A673 (cell line): ENCODE measurements at regions not wholly inside any gene's neighbourhood (a gene's known extent, or its start where the extent isn't known, plus 50 kb on each side); places are given as distances from the start of the nearest gene placed in this dataset.

Experiments used
- BruUV-seq: library from RNA; stranded (reverse); fragments of 400-500 nt; replicated peaks from 2 replicates; lab custom pipeline; 2021; lab: Mats Ljungman, UMichigan
- CTCF ChIA-PET: fragments of 300-600 bp; sonication (Branson Sonifier 250); formaldehyde crosslinking; loops from one replicate; lab custom pipeline; 2022; ENCODE audit warnings: antibody characterized with exemption; lab: Charles Lee
- POLR2A ChIA-PET: fragments of 300-600 bp; sonication (Branson Sonifier 250); formaldehyde crosslinking; loops from one replicate; lab custom pipeline; 2022; ENCODE audit warnings: antibody characterized with exemption; ENCODE audit not compliant: low non-redundant PET; lab: Charles Lee
- DNase-seq: peaks from one replicate; pipeline ENCODE4 v3.0.0-alpha.2; 2015; ENCODE audit warnings: low spot score
- H3K27ac ChIP-seq: fragments of 200-600 bp; sonication (generic); 2 replicates; pipeline ENCODE4 v1.5.1; 2016; ENCODE audit warnings: mixed run types, low read depth, mild to moderate bottlenecking, mixed read lengths, antibody characterized with exemption, low read length; ENCODE audit not compliant: poor library complexity, severe bottlenecking
- H3K27me3 ChIP-seq: fragments of 200-600 bp; sonication (generic); replicated peaks from 2 replicates; pipeline ENCODE4 v1.6.1; 2017; ENCODE audit warnings: mixed run types, low read depth, mild to moderate bottlenecking, mixed read lengths, antibody characterized with exemption, low read length; ENCODE audit not compliant: insufficient read depth, poor library complexity
- H3K36me3 ChIP-seq: fragments of 200-600 bp; sonication (generic); 2 replicates; pipeline ENCODE4 v1.6.1; 2016; ENCODE audit warnings: mixed run types, mild to moderate bottlenecking, mixed read lengths, antibody characterized with exemption, low read length; ENCODE audit not compliant: insufficient read depth, poor library complexity, severe bottlenecking
- H3K4me1 ChIP-seq: fragments of 200-600 bp; sonication (generic); 2 replicates; pipeline ENCODE4 v1.6.1; 2017; ENCODE audit warnings: mixed run types, mild to moderate bottlenecking, mixed read lengths, antibody characterized with exemption, low read length; ENCODE audit not compliant: insufficient read depth, poor library complexity, severe bottlenecking
- H3K4me3 ChIP-seq: fragments of 200-600 bp; sonication (generic); 2 replicates; pipeline ENCODE4 v1.5.1; 2016; ENCODE audit warnings: low read depth, mixed run types, mild to moderate bottlenecking, mixed read lengths, low read length; ENCODE audit not compliant: poor library complexity, severe bottlenecking
- H3K9me3 ChIP-seq: fragments of 200-600 bp; sonication (generic); 2 replicates; pipeline ENCODE4 v1.6.1; 2016; ENCODE audit warnings: mixed run types, low read depth, mild to moderate bottlenecking, mixed read lengths, antibody characterized with exemption, low read length; ENCODE audit not compliant: poor library complexity, severe bottlenecking
- CTCF ChIP-seq: fragments of 300-800, 200-600 bp; sonication (generic); conservative IDR thresholded peaks from 2 replicates; pipeline ENCODE4 v1.5.1; 2017; ENCODE audit warnings: low read depth, mild to moderate bottlenecking, antibody characterized with exemption, low read length, moderate library complexity, mixed read lengths
- EZH2 ChIP-seq: fragments of 200-600 bp; sonication (generic); IDR thresholded peaks from 2 replicates; pipeline ENCODE4 v1.6.1; 2017; ENCODE audit warnings: borderline replicate concordance, low read depth, mild to moderate bottlenecking, mixed read lengths, antibody characterized with exemption, low read length; ENCODE audit not compliant: poor library complexity, severe bottlenecking
- intact Hi-C: fragments of 100-400 bp; cut with micrococcal nuclease; formaldehyde crosslinking; loops from one replicate; pipeline ENCODE4 v1.10.0; 2022; ENCODE audit not compliant: unreplicated experiment

GRCh38 chr3:106773795-106774194, 603.4 kb upstream of the CCDC54 start:
- H3K36me3 ChIP-seq = no peaks in the 10 kb centered on the region
- DNase-seq = no peak
- no peaks in the 10 kb centered on the region for H3K9me3 ChIP-seq
- H3K4me1 ChIP-seq = no peaks in the 10 kb centered on the region
- CTCF ChIA-PET = no interaction called here
- POLR2A ChIA-PET = no interaction called here
- H3K27ac ChIP-seq = no peak overlapping the region
- H3K27me3 ChIP-seq = no peaks in the 10 kb centered on the region
- no peak overlapping the region for H3K4me3 ChIP-seq
- intact Hi-C loops = no loop called here
- TF ChIP-seq CTCF (no peak), EZH2 (no peak)
- no TSS peak for BruUV-seq

DNA sequence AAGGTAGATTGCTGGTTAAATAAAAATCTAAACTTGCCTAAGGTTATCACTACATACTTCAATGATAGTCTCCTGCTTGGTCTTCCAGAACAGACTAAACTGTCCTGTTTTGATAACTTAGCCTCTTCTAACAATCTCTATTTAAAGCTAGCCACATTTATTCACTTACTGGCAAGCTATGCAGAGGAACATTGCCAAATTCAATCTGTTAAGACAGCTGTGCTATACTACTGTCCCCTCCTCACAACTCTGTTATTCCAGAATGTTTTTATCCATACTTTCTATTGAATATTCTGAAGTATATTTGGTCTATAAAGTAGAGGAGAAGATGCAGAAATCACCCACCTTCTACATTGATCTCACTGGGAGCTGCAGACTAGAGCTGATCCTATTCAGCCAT, 594.0 kb upstream of the CCDC54 start:
- H3K9me3 ChIP-seq = no peaks in the 10 kb centered on the region
- no peaks in the 10 kb centered on the region for H3K36me3 ChIP-seq
- BruUV-seq = no TSS peak
- H3K4me1 ChIP-seq = no peaks in the 10 kb centered on the region
- no peaks in the 10 kb centered on the region for H3K27me3 ChIP-seq
- ChIA-PET CTCF (no interaction called here), POLR2A (no interaction called here)
- no peak for DNase-seq
- TF ChIP-seq EZH2 = no peak
- no peak overlapping the region for H3K27ac ChIP-seq
- H3K4me3 ChIP-seq = no peak overlapping the region
- intact Hi-C loops = no loop called here

DNA sequence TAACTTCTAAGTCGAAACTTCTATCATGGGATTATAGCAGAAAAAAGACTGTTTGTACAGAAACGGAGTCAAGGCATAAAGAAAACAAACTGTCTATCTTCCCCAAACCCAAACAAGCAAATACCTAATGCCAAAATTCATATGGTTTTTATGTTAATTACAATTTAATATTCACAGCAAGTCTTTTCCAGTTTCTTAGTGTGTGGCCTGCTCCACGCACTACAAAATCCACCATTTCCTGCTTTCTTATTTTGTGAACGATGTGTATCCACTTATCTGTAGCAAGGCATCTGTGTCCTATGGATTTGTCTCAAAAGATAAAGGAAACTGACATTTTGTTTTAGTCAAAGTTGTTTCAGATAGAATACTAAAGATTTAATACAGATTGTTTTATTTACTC, 588.0 kb upstream of the CCDC54 start:
- Histone ChIP-seq H3K4me3 (no peak overlapping the region), H3K27ac (no peak overlapping the region), H3K27me3 (no peaks in the 10 kb centered on the region), H3K4me1 (no peaks in the 10 kb centered on the region), H3K36me3 (no peaks in the 10 kb centered on the region), H3K9me3 (peaks cover 10% of the 10 kb centered on the region)
- TF ChIP-seq CTCF (no peak), EZH2 (no peak)
- no TSS peak for BruUV-seq
- POLR2A ChIA-PET = no interaction called here
- intact Hi-C loops = no loop called here
- CTCF ChIA-PET = no interaction called here
- DNase-seq = no peak

DNA sequence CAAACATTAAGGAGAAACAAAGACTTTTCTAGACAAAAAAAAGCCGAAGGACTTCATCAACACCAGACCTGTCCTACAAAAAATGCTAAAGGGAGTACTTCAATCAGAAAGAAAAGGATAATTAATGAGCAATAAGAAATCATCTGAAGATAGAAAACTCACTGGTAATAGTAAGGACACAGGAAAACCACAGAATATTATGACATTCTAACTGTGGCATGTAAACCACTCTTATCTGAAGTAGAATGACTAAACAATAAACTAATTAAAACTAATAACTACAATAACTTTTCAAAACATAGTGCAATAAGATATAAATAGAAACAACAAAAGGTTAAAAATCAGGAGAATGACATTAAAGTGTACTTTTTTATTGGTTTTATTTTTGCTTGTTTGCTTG, 584.5 kb upstream of the CCDC54 start:
- Histone ChIP-seq H3K4me3 (no peak overlapping the region), H3K36me3 (no peaks in the 10 kb centered on the region), H3K4me1 (no peaks in the 10 kb centered on the region), H3K9me3 (peaks cover 10% of the 10 kb centered on the region), H3K27me3 (no peaks in the 10 kb centered on the region), H3K27ac (no peak overlapping the region)
- no TSS peak for BruUV-seq
- no peak for DNase-seq
- ChIA-PET CTCF (no interaction called here), POLR2A (no interaction called here)
- intact Hi-C loops = no loop called here
- TF ChIP-seq CTCF = no peak
- TF ChIP-seq EZH2 = no peak
